ENCODE measurements at regions not wholly inside any gene's neighbourhood (a gene's known extent, or its start where the extent isn't known, plus 50 kb on each side); places are given as distances from the start of the nearest gene placed in this dataset.

DNA sequence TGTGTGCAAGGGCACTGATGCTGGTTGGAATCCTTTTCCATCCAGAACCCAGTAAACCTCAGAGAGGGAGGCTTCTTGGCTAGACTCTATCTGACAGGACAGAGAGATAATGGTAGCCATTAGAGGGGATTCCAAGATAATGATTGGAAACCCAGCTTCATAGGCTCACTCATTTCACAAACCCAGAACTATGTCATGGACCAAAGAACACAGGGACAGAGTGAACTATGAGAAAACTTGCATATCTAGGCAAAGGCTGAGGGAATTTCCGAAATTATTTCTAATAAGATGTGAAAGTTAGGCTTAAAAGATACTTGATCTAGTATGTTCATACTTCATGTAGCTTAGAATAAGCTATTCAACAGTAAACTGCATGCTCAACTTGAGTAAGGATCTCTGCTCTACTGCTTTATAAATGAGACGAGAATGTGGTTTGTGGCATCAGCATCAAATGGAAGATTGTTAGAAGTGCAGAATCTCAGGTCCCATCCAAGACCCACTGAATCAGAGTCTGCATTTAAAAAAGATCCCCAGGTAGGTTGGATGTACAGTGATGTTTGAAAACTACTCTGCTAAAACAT lies 261.4 kb downstream of the DMRT2 start:
- intact Hi-C loops (cut with DNase I; ENCODE audit: low total_unique reads) = no loop called here
- Histone ChIP-seq H3K4me1 (no peaks in the 10 kb centered on the region), H3K27me3 (no peaks in the 10 kb centered on the region), H3K27ac (no peak overlapping the region), H3K9me3 (no peaks in the 10 kb centered on the region), H3K4me3 (no peak overlapping the region), H3K36me3 (ENCODE audit: low read depth, missing control alignments) (no peaks in the 10 kb centered on the region)
- 87 to 92% methylated on average over 2 of the region's 2 CpGs for WGBS, 2 donors
- no peak for DNase-seq
- no peak for TF ChIP-seq POLR2A (IDR thresholded peaks at IDR 0.05)
- TF ChIP-seq, protein P1, sequence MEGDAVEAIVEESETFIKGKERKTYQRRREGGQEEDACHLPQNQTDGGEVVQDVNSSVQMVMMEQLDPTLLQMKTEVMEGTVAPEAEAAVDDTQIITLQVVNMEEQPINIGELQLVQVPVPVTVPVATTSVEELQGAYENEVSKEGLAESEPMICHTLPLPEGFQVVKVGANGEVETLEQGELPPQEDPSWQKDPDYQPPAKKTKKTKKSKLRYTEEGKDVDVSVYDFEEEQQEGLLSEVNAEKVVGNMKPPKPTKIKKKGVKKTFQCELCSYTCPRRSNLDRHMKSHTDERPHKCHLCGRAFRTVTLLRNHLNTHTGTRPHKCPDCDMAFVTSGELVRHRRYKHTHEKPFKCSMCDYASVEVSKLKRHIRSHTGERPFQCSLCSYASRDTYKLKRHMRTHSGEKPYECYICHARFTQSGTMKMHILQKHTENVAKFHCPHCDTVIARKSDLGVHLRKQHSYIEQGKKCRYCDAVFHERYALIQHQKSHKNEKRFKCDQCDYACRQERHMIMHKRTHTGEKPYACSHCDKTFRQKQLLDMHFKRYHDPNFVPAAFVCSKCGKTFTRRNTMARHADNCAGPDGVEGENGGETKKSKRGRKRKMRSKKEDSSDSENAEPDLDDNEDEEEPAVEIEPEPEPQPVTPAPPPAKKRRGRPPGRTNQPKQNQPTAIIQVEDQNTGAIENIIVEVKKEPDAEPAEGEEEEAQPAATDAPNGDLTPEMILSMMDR (IDR thresholded peaks at IDR 0.05) = no peak

DNA sequence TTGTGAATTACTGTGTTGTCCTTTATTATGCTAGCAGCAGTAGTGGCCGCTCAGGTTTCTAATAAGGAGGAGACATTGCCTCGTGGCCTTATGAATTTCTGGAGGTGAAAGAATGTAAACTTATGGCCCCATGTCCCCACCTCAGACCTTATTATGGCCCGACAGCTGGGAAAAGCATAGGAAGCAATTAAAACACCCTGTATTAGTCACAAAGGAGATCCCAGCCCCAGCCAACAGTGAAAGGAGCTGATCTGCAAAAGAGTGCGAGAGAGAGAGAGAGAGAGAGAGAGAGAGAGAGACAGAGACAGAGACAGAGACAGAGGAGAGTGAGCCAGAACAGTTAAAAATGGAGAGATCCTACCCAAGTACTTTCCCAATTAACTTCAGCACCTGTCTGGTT lies 269.3 kb downstream of the DMRT2 start:
- no peaks in the 10 kb centered on the region for H3K27me3 ChIP-seq
- no peak for DNase-seq
- 50 to 61% methylated on average over 4 of the region's 4 CpGs for WGBS, 2 donors
- intact Hi-C loops (cut with DNase I; ENCODE audit: low total_unique reads) = no loop called here
- H3K9me3 ChIP-seq = no peaks in the 10 kb centered on the region
- TF ChIP-seq, protein P1 (IDR thresholded peaks at IDR 0.05) = no peak
- TF ChIP-seq POLR2A (IDR thresholded peaks at IDR 0.05) = no peak
- H3K36me3 ChIP-seq (ENCODE audit: low read depth, missing control alignments) = no peaks in the 10 kb centered on the region
- no peak overlapping the region for H3K4me3 ChIP-seq
- H3K27ac ChIP-seq = no peak overlapping the region
- no peaks in the 10 kb centered on the region for H3K4me1 ChIP-seq

DNA sequence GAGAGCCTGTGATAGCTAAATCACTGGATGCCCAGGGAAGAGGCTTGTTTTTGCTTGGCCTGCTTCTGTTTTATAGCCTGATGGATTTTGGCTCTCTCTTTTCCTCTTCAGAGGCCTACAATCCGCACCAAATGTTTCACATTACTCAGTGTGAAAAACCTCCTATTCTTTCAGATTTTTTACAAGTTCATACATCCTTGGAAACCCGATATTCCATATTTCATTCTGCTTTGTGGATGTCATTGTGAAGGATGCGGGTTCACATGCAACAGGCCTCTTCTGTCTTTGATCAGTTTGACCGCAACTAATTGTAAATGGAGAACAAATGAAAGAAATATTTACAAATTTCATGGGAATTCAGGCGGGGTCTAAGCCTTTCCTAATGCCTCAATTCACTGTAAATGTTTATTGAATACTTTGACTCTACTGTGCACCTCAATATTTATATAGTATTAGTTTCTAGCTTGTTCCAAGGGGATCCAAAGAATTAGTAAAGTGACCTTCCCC lies 269.9 kb downstream of the DMRT2 start:
- Histone ChIP-seq H3K4me1 (no peaks in the 10 kb centered on the region), H3K9me3 (no peaks in the 10 kb centered on the region), H3K27ac (no peak overlapping the region), H3K27me3 (no peaks in the 10 kb centered on the region), H3K4me3 (no peak overlapping the region), H3K36me3 (ENCODE audit: low read depth, missing control alignments) (no peaks in the 10 kb centered on the region)
- no peak for DNase-seq
- 78 to 88% methylated on average over 5 of the region's 5 CpGs for WGBS, 2 donors
- intact Hi-C loops (cut with DNase I; ENCODE audit: low total_unique reads) = no loop called here
- TF ChIP-seq, protein P1 (IDR thresholded peaks at IDR 0.05) = no peak
- no peak for TF ChIP-seq POLR2A (IDR thresholded peaks at IDR 0.05)

DNA sequence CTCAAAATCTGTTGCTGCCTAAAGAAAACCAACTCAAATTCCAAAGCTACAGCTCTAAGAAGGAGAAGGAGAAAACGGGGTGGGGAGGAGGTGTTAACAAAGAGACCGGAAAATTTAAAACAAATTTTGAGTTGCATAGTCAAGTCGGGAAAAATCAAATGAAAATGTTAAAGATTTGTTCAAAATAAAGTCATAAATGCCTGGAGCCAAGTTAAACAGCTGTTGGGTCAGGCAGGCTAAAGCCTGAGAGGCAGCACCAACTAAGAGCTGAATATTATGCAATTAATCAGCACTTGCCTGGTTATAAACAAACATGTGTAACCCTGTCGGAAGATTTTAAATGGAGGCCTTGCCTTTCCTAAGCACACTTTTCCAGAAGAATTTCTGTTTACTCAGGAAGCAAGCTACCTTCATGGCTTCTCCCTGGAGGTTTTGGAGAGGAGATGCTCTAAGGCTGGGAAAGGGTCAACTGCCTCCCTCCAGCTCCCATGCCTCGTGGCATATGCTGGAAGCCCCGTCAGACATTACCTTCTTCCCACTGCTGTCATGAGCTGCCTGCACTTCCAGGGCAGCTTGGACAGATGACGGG lies 270.5 kb downstream of the DMRT2 start:
- intact Hi-C loops (cut with DNase I; ENCODE audit: low total_unique reads) = no loop called here
- 56 to 59% methylated on average over 7 of the region's 7 CpGs for WGBS, 2 donors
- DNase-seq = no peak
- Histone ChIP-seq H3K9me3 (no peaks in the 10 kb centered on the region), H3K27ac (no peak overlapping the region), H3K36me3 (ENCODE audit: low read depth, missing control alignments) (no peaks in the 10 kb centered on the region), H3K4me1 (no peaks in the 10 kb centered on the region), H3K4me3 (no peak overlapping the region), H3K27me3 (no peaks in the 10 kb centered on the region)
- TF ChIP-seq, protein P1 (IDR thresholded peaks at IDR 0.05) = no peak
- no peak for TF ChIP-seq POLR2A (IDR thresholded peaks at IDR 0.05)

DNA sequence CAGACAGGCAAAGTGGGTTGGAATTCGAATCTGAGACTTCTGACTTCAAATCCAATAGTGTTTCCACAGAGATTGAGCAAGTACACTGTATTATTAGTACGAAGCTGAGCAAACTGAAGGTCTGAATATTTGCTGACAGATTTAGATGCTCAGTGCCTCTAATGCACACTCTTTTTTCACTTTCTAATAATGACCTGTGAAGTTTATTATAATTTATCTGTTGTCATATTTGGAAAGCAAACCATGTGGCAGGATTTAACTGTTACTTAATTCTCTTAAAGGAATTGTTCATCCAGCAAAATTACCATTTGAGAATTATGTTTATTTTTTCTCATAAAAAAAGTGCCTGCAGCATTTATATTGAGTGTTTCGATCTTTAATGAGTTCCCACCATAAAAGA lies 277.3 kb downstream of the DMRT2 start:
- intact Hi-C loops (cut with DNase I; ENCODE audit: low total_unique reads) = no loop called here
- Histone ChIP-seq H3K4me1 (no peaks in the 10 kb centered on the region), H3K27me3 (no peaks in the 10 kb centered on the region), H3K9me3 (no peaks in the 10 kb centered on the region), H3K27ac (no peak overlapping the region), H3K36me3 (ENCODE audit: low read depth, missing control alignments) (no peaks in the 10 kb centered on the region), H3K4me3 (no peak overlapping the region)
- TF ChIP-seq POLR2A (IDR thresholded peaks at IDR 0.05) = no peak
- WGBS, 2 donors = 70 to 85% methylated on average over 3 of the region's 3 CpGs
- no peak for DNase-seq

Measured in testis (tissue), 2 donors.